Fibroblast of mammary gland (primary cell): ENCODE measurements at regions not wholly inside any gene's neighbourhood (a gene's known extent, or its start where the extent isn't known, plus 50 kb on each side); places are given as distances from the start of the nearest gene placed in this dataset.
"Not testable (repeated sequence)": the region's sequence is repeated elsewhere in the genome, so short reads cannot be mapped to it uniquely, and the experiment has no call there.

Experiments
- DNase-seq: peaks from one replicate; pipeline ENCODE4 v3.0.0-alpha.2; 2010; ENCODE audit warnings: low read depth
- H3K4me3 ChIP-seq: 2 replicates; pipeline ENCODE4 v1.5.1; 2011; ENCODE audit warnings: low read depth, mild to moderate bottlenecking, low read length, moderate library complexity; ENCODE audit not compliant: control insufficient read depth
- TF ChIP-seq, protein P1 (sequence below): conservative IDR thresholded peaks from 2 replicates; pipeline ENCODE4 v1.5.1; 2011; ENCODE audit warnings: low read depth, low read length, inconsistent platforms; ENCODE audit not compliant: control insufficient read depth, insufficient read depth

GRCh38 chr17:61539728-61540127, 51.3 kb downstream of the NACA2 start:
- DNase-seq, H3K4me3 ChIP-seq: not testable (repeated sequence)

DNA sequence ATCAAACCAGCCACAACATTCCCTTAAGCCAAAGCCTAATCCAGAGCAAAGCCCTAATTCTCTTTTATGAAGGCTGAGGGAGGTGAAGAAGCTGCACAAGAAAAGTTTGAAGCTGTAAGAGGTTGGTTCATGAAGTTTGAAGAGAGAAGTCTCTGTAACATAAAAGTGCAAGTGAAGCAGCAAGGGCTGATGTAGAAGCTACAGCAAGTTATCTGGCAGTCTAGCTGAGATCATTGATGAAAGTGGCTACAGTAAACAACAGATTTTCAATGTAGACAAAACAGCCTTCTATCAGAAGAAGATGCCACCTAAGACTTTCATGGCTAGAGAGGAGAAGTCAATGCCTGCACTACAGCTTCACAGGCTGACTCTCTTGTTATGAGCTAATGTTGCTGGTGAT, 52.5 kb downstream of the NACA2 start:
- TF ChIP-seq, protein P1, sequence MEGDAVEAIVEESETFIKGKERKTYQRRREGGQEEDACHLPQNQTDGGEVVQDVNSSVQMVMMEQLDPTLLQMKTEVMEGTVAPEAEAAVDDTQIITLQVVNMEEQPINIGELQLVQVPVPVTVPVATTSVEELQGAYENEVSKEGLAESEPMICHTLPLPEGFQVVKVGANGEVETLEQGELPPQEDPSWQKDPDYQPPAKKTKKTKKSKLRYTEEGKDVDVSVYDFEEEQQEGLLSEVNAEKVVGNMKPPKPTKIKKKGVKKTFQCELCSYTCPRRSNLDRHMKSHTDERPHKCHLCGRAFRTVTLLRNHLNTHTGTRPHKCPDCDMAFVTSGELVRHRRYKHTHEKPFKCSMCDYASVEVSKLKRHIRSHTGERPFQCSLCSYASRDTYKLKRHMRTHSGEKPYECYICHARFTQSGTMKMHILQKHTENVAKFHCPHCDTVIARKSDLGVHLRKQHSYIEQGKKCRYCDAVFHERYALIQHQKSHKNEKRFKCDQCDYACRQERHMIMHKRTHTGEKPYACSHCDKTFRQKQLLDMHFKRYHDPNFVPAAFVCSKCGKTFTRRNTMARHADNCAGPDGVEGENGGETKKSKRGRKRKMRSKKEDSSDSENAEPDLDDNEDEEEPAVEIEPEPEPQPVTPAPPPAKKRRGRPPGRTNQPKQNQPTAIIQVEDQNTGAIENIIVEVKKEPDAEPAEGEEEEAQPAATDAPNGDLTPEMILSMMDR = no peak

DNA sequence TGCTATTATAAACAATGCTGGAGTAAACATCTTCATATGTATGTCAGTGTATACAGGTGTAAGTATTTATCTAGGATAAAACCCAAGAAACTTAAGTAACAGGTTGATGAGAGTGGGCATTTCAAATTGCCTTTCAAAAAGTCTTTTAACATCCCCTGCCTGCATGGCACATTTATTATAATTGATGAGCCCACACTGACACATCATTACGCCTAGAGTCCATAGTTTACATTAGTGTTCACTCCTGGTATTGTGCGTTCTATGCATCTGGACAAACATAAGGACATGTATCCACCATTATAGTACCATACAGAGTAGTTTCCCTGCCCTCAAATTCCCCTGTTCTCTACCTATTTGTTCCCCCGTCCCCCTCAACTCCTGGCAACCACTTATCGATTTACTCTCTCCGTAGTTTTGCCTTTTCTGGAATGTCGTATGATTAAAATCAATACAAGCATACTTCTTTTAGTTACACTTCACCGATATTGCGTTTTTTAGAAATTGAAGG, 53.7 kb downstream of the NACA2 start:
- TF ChIP-seq, protein P1 = no peak
- no peak overlapping the region for H3K4me3 ChIP-seq
- no peak for DNase-seq

More for the DNA sequence above, 52.5 kb downstream of the NACA2 start:
- no peak for DNase-seq
- no peak overlapping the region for H3K4me3 ChIP-seq

DNA sequence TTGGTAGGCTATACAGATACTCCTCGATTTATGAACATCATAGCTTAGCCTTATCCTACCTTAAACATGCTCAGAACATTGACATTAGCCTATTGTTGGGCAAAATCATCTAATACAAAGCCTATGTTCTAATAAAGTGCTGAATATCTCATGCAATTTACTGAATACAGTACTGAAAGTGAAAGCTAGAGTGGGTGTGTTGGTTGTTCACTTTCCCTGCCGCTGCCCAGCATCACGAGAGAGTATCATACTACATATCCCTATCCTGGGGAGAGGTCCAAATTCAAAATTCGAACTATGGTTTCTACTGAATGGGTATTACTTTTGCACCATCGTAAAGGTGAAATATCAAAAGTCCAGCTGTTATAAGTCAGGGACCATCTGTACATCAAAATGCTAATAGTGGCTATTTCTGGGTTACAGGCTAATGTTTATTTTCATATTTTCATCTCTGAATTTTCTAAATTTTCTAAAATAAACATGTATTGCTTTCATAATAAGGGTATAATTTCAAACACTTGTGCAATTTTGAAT, 54.5 kb downstream of the NACA2 start:
- DNase-seq = peak; percentile 5
- TF ChIP-seq, protein P1 = no peak
- H3K4me3 ChIP-seq = no peak overlapping the region
